ENCODE measurements at regions not wholly inside any gene's neighbourhood (a gene's known extent, or its start where the extent isn't known, plus 50 kb on each side); places are given as distances from the start of the nearest gene placed in this dataset.
"Not testable (repeated sequence)": the region's sequence is repeated elsewhere in the genome, so short reads cannot be mapped to it uniquely, and the experiment has no call there.

- no peaks in the 10 kb centered on the region for H3K4me1 ChIP-seq
- WGBS, 2 donors, result 45 to 59% methylated on average over 2 of the region's 2 CpGs
- no peaks in the 10 kb centered on the region for H3K9me3 ChIP-seq
- no peaks in the 10 kb centered on the region for H3K36me3 ChIP-seq
- TF ChIP-seq CTCF (IDR thresholded peaks at IDR 0.05), result no peak
- H3K27me3 ChIP-seq, result no peaks in the 10 kb centered on the region
- no peak overlapping the region for H3K4me3 ChIP-seq
- DNase-seq, result no peak
- intact Hi-C loops (cut with DNase I), result no loop called here
- H3K27ac ChIP-seq, result no peak overlapping the region
- no peak for ATAC-seq
Measured at GRCh38 chr5:105617436-105618215, 2053.1 kb downstream of the EFNA5 start.

GRCh38 chr5:105616599-105616998 lies 2054.0 kb upstream of the NUDT12 start:
- H3K27me3 ChIP-seq, result no peaks in the 10 kb centered on the region
- DNase-seq (no peak), ATAC-seq (no peak)
- no peaks in the 10 kb centered on the region for H3K4me1 ChIP-seq
- no peak overlapping the region for H3K27ac ChIP-seq
- 72 to 79% methylated on average over 2 of the region's 2 CpGs for WGBS, 2 donors
- H3K36me3 ChIP-seq, result no peaks in the 10 kb centered on the region
- H3K9me3 ChIP-seq, result no peaks in the 10 kb centered on the region
- intact Hi-C loops (cut with DNase I), result no loop called here
- no peak for TF ChIP-seq CTCF (IDR thresholded peaks at IDR 0.05)
- H3K4me3 ChIP-seq, result no peak overlapping the region

GRCh38 chr5:105602406-105602805 lies 2039.8 kb upstream of the NUDT12 start:
- ATAC-seq; H3K4me1 ChIP-seq; intact Hi-C loops (cut with DNase I); H3K27ac ChIP-seq; H3K4me3 ChIP-seq; H3K36me3 ChIP-seq; H3K27me3 ChIP-seq; DNase-seq: not testable (repeated sequence)
- H3K9me3 ChIP-seq, result peaks cover 0 to 74% (median 16%) of the 10 kb centered on the region in 11 donors

- ATAC-seq (no peak), DNase-seq (no peak)
- Histone ChIP-seq H3K27ac (no peak overlapping the region), H3K9me3 (peaks cover 0 to 13% (median 0%) of the 10 kb centered on the region in 11 donors), H3K4me3 (no peak overlapping the region), H3K27me3 (no peaks in the 10 kb centered on the region), H3K36me3 (no peaks in the 10 kb centered on the region), H3K4me1 (no peaks in the 10 kb centered on the region)
- no peak for TF ChIP-seq CTCF (IDR thresholded peaks at IDR 0.05)
- 59 to 63% methylated on average over 6 of the region's 6 CpGs for WGBS, 2 donors
- intact Hi-C loops (cut with DNase I), result no loop called here
Measured at GRCh38 chr5:105593011-105593760, 2030.6 kb upstream of the NUDT12 start.
